GM10248 (cell line): ENCODE measurements at regions not wholly inside any gene's neighbourhood (a gene's known extent, or its start where the extent isn't known, plus 50 kb on each side); places are given as distances from the start of the nearest gene placed in this dataset.

ENCODE experiments used
- CTCF ChIA-PET: fragments of 300-600 bp; sonication (Branson Sonifier 250); formaldehyde crosslinking; extraction: SDS; loops from one replicate; lab custom pipeline; 2021; ENCODE audit warnings: antibody characterized with exemption; lab: Yijun Ruan, JAX
- POLR2A ChIA-PET: fragments of 350-650 bp; sonication (Branson Sonifier 250); formaldehyde crosslinking; extraction: SDS; loops from one replicate; lab custom pipeline; 2020; ENCODE audit warnings: antibody characterized with exemption; lab: Yijun Ruan, JAX
- DNase-seq: peaks from one replicate; pipeline ENCODE4 v3.0.0; 2012; ENCODE audit errors: extremely low spot score
- TF ChIP-seq, protein P1 (sequence below): IDR thresholded peaks from 2 replicates; pipeline ENCODE4 v1.5.1; 2012; ENCODE audit warnings: mild to moderate bottlenecking, low read depth; ENCODE audit errors: extremely low read depth, missing control alignments, control extremely low read depth

DNA sequence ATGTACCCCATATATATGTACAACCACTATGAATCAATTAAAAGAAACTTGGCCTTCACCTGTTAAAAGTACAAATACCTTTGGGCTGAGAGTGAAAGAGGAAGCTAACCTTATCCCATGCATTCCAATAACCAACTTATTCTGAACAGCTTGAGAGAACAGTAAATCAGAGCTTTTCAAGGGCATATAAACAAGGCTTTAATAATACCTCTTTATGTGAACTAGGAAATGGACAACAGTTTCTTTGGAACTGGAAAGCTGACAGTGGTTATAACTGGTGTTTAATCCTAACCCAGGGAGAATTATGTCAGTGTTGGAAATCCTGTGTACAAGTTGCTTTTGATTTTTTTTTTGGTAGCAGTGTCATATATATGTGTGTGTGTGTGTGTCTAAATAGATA is 170.5 kb downstream of the TFAP2B start:
- CTCF ChIA-PET: interaction anchor here (1.0 kb wide), 1 partner anchor 12 kb away, joined by 4 read pairs; no protein-coding TSS in a partner anchor
- TF ChIP-seq, protein P1, sequence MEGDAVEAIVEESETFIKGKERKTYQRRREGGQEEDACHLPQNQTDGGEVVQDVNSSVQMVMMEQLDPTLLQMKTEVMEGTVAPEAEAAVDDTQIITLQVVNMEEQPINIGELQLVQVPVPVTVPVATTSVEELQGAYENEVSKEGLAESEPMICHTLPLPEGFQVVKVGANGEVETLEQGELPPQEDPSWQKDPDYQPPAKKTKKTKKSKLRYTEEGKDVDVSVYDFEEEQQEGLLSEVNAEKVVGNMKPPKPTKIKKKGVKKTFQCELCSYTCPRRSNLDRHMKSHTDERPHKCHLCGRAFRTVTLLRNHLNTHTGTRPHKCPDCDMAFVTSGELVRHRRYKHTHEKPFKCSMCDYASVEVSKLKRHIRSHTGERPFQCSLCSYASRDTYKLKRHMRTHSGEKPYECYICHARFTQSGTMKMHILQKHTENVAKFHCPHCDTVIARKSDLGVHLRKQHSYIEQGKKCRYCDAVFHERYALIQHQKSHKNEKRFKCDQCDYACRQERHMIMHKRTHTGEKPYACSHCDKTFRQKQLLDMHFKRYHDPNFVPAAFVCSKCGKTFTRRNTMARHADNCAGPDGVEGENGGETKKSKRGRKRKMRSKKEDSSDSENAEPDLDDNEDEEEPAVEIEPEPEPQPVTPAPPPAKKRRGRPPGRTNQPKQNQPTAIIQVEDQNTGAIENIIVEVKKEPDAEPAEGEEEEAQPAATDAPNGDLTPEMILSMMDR: no peak
- POLR2A ChIA-PET: no interaction called here
- DNase-seq: no peak

DNA sequence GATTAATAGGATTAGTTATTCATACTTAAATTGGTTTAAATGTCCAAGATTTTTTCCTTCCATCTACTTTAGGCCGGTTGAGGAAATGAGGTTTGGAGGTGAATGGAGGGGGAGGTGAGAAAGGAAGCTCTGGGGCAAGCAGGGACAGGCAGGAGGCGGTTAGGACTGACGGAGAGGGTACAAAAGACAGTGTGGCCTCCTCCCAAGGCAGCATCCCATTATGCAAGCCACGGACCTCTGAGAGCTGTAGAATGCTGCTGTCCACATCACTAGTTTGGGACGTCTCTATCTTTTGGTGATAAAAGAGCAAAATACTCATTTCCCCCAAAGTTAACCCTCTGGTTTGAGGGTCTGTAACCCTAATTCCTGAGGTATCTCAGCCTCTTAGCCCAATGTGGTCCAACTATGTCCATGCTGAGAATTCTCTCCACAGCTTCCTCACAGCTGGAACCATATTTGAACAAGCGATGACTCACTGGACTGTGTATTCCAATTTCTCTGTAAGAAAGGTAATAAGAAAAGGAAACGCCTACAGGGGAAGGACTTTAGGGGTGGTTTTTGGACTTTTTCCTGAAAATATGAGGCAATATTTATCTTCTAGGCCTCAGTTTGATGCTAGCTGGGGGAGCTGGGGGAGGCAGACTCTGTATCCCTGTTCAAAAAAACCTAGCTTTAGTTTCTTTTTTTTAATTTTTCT is 172.2 kb downstream of the TFAP2B start:
- DNase-seq: no peak
- TF ChIP-seq, protein P1: no peak
- ChIA-PET CTCF (no interaction called here), POLR2A (no interaction called here)

DNA sequence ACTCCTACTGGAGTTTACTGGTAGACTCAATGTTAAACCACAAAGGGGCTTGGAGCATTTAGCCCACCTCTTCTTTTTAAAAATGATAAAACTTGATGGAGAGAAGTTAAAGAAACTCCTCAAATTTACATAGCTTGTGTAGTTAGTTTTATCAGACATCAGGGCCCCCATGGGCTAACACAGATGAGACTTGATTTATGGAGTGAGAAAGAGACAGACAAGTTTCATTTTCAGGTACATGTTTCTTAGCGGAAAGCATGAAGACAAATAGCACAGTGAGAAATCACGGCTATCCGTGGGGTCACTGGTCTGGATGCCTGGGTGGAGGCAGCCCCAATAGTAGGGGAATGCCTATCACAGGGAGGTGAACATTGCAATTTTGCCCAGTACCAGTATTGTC is 173.6 kb downstream of the TFAP2B start:
- CTCF ChIA-PET: interaction anchor here (0.8 to 2.0 kb wide), 3 partner anchors 11 to 15 kb away, joined by 3 to 5 read pairs (median 3); no protein-coding TSS in a partner anchor

DNA sequence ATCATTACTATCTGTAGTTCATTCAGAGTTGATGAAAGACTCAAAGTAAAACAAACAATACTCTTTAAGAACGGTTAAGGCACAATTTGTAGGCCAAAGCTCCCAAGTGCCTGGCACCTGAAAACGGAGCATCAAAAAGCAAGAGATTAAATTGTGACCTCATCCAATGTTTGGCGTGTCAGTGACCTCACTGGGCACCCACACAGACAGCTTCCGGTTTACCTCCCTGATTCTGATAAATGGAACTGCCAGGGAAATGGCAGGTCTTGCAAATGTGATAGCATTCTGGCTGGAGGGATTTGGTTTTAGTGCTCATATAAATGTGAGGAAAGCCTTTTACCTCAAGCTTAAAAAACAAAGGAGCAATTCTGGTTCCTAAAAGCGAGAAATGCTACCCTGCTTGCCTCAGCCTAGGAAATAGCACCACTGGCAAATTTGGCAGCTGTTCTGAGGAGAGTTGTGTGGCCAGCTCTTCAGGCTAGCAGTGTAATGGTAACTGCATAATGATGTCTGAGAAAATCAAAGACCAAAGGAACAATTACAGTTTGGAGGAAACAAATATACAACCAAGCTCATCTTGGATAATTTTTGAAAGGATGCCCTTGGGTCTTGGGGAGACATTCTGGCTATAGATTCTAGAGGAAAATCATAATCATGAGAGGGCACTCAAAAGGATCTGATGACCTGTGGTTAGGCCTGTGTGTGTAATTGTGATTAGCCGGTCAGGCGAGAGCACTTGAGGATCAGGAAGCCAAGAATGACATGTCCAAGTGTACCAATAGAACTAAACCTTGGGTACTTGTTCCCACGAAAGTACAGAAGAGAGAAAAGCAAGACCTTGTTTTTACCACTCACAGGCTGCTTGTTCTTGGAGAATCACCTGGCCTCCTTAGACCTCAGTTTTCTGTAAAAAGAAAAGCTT is 174.3 kb downstream of the TFAP2B start:
- TF ChIP-seq, protein P1: no peak
- CTCF ChIA-PET: interaction anchor here (0.6 to 2.0 kb wide), 4 partner anchors 10 to 20 kb away, joined by 3 to 5 read pairs (median 3); no protein-coding TSS in a partner anchor
- DNase-seq: no peak
- POLR2A ChIA-PET: no interaction called here

More for the DNA sequence above, 173.6 kb downstream of the TFAP2B start:
- no peak for DNase-seq
- POLR2A ChIA-PET: no interaction called here
- TF ChIP-seq, protein P1: no peak

DNA sequence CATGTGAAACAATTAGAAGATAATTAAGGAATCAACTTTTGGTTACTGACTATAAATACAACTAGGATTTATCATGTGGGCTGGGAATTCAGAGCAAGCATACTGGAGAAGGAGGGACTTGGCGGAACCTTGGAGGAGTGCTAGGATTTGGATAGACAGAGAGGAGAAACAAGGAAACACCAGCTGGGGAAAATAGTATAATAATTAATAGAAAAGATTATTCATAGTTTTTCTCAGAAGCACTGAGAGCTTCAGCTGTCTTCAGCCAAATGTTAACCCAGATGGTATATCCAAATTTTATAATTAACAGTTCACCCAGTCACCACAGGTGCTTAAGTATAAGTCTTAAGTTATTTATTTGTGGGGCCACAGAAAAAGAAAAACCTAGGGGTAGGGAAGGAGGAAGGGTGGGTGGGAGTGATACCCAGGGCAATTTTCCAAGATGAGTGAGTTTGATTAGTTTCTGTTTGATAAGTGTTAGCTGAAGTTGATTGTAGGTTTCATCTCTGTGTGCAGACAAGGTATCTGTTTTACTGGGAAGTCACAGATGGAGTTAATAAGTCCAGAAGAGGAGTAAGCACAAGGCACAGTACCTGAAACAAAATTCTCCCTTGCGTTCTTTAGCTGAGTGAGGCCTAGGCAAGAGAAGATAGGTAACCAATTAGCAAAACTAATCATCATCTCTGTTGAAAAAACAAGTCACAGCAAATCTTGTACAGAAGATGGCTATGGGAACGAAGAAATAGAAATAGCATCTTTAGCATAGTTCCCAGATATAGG is 175.5 kb downstream of the TFAP2B start:
- no peak for DNase-seq
- ChIA-PET POLR2A (no interaction called here), CTCF (interaction anchor here (0.6 to 2.0 kb wide), 2 partner anchors 15 to 21 kb away, joined by 3 to 5 read pairs; no protein-coding TSS in a partner anchor)
- TF ChIP-seq, protein P1: no peak

DNA sequence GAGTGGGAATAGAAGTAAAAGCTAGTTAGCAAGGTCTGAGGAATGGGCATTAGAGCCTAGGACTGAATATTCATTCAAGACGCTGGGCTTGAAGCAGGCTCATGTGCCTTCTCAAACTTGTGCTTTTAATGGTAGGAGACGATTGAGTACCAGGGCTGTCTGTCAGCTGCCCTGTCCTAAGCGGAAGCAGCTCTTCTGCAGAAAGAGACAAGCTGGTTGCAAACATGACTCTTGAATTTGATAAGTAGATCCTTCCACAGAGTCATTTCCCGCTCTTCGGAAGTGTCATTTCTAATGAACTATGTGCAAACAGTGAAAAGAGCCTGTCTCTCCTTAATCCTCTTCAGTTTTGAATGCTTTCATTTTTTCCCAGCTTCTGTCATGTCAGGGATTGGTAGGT is 176.4 kb downstream of the TFAP2B start:
- CTCF ChIA-PET: no interaction called here
- no peak for DNase-seq
- TF ChIP-seq, protein P1: no peak
- POLR2A ChIA-PET: no interaction called here
